GM18511 (cell line): ENCODE measurements at regions not wholly inside any gene's neighbourhood (a gene's known extent, or its start where the extent isn't known, plus 50 kb on each side); places are given as distances from the start of the nearest gene placed in this dataset.
"Not testable (repeated sequence)": the region's sequence is repeated elsewhere in the genome, so short reads cannot be mapped to it uniquely, and the experiment has no call there.

Source experiments
- ATAC-seq: cut with Tn5 transposase; IDR thresholded peaks from one replicate; pipeline ENCODE4 v1.9.1; 2021; ENCODE audit warnings: mild to moderate bottlenecking, moderate library complexity; ENCODE audit not compliant: unreplicated experiment

DNA sequence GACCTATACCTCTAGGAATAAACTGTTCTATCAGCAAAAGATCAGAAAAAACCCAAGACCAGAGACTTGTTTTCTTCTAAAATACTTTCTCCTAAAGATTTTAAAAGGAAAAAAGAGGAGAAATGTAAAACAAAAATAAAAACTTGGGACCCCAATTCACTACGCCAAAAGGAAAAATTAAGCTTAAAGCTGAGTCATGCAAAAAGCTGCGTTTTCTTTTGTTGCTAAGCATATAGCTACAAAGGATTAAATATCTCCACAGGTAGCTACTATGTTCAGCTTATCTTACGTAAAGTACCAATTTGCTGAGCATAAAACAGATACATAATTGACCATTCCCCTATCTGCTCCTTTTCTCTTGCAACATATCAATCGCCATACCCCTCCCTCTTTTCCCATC lies 950.0 kb upstream of the NXPH2 start:
- no peak for ATAC-seq

DNA sequence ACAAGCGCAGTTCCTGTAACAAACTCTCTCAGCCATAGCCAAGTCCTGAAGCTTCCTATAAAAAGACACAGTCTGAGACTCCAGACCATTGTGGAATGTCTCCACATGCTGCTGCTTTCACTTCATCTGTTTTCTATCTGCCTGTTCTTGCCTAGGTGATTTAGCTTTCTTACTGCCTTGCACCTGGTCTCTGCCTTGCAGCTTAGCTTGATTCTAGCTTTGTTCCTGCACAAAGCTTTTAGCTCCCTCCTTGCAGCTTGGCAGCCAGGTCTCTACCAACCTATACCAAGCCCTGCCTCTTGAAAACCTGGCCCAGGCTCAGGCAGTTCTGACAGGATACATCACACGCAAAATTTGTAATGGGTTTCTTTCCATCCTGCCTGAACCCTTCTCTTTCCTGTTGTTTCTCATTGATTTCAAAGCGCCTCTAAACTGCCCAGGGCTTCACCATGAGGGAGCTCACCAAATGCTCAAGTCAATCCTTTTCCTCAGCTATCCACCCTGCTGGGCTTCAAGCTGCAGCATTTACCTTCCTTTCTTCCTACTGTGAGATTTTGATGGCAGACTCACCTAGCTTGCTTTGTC lies 941.3 kb upstream of the NXPH2 start:
- no peak for ATAC-seq

DNA sequence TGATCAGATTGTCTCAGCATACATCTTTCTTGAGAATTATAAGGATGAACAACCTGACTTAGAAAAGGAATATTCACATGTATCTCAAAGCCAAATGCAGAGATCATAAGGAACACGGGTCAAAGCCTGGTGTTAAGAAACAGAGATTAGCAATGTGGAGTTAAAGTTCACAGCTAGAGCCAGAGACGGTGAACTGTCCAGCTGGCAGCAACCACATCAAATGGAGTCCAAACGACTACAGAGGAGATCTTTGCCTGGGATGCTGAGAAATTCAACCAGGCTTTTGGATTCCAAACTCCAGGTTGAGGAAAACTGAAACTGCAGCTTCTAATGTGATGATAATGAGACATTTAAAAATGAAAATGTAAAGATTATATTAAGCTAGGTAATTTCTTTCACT lies 939.9 kb upstream of the NXPH2 start:
- no peak for ATAC-seq

DNA sequence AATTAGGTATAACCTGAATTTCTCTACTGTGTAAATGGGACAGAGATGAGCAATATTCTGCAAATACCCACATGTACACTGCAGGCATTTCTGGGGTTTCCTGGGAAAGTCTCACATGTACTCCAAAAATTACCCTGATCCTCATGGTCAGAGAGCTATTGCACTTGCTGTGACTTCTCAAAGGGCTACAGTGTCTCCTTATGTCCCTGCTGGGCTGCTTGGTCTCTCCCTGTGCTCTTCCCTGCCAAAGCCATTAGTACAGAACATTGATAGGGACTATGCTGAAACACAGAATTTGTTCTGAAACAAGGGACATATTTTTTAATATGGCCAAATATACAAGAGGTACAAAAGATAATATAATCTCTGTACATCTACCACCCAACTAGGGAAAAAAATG lies 924.4 kb upstream of the NXPH2 start:
- no peak for ATAC-seq

DNA sequence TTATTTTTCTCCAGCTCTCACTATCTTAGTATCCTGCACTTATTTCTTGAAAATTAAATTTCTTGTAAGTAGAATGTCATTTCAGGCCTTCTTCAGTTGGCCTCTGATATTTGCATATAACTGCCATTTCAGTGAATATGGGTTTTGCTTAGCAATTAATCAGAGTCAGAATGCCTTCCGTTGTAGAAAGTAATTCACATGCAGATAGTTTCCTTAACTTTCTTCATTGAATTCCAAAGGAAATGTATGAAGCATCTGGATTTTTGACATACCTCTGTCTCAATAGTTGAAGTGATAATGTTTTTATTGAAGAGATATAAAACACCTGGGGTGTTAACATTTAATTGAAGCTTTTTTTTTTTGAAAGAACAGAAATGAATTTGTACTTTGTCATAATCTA lies 914.1 kb upstream of the NXPH2 start:
- ATAC-seq: no peak

DNA sequence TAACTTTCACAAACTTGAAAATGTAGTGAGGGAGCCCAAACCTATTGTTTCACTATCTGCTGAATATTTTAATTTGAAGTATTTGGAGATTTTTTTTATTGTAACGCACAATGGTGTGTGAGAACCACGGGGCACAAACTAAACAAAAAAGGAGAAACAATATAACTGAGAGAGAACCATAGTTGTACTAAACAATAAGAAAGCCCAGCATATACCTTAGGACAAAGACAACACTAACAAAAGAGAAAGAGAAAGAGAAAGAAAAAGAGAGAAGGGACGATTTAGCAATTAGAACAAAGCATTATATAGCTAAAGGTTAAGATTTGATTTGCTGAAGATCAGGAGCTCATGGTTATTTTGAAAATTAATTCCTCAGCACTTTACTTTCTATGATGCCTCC lies 906.0 kb upstream of the NXPH2 start:
- no peak for ATAC-seq

DNA sequence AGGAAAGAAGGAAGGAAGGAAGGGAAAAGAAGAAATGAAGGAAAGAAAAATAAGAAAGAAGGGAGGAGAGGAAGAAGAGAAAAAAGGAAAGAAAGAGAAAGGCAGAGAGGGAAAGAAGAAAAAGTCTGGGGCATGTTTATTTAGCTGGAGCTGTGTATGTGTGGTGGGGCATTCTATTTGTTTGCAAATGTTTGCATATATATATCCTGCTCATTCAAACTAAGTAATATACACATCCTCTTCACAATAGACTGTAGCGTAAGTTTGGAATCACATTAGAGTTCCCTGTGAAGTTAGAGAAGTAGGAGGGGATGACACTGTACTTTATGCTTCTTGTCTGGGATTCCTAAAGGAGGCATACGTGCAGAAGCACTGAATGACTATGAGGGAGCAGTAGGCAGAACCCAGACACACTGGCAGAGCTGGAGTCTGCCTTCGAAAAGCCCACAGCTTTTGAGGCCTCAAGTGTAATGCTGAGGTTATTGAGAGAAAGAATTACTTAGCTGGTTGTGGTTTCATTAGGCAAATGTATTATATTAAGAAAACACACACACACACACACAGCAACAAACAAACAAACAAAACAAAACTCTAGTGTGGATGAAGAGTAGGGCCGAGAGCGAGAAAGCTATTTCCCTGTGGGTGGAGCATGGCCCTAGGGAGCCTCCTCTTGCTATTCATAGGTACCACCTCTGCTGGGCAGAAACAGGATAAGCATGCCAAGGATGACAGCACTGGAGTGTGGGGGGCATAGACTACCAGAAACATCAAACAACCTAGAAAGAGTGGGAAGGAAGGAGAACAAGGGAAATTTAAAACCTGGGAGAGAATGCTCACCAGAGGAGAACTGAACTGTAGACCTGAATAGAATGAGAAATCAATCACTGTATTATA lies 905.1 kb upstream of the NXPH2 start:
- no peak for ATAC-seq

DNA sequence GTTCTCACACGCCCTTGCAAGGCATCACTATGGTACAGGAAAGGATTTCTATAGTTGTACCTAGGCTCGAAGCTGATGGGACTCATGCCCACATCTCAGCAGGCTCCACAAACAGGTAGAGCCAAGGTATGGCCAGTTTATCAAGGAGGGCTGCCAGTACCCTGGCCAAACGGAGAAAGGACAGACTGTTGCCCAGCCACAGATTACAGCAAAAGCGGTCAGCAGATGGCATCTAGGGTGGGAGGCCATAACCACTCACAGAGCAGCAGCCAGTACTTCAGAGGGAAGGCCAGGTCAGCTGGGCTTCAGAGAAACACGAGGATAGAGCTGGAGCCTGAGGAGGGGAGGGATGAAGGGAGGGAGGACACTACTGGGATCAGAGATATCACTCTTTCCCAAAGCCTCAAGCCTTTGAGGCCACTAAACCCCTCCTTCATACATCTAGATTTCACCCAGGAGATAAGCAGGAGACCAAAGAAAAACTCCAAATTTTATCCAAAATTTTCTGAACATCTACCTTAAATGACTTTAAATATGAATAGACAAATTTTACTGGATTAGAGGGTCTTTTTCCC lies 904.2 kb upstream of the NXPH2 start:
- no peak for ATAC-seq

DNA sequence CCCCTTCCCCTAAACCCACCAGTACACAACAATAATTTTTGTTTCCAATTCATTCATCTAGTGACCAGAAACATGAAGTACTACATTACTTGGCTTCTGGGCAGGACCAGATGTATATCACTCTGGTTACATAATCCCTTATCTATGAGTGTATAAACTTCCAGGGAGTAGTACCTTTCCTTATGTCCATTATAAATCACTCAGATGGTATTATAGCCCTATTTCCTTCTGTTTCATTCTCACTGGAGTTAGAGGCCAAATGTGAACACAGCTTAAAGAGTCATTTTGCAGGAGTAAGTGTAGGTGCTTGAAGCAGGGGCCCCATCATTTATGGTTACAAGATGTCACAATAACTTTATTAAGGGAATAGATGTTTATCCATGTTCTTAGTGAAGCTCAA lies 894.4 kb upstream of the NXPH2 start:
- no peak for ATAC-seq

DNA sequence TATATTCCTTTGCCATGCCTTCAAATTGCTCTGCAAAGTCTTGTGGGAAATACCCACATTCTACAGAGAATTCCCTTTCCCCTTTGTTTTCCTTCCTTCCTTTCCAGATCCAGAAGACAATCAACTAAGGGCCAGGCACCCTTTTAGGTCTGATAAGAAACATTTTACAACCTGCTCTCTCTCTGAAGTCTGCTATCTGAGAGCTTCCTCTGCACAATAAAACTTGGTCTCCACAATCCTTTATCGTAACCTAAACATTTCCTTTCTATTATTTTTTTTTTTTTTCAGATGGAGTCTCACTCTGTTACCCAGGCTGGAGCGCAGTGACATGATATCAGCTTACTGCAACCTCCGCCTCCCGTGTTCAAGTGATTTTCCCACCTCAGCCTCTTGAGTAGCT lies 893.3 kb upstream of the NXPH2 start:
- not testable (repeated sequence) for ATAC-seq

DNA sequence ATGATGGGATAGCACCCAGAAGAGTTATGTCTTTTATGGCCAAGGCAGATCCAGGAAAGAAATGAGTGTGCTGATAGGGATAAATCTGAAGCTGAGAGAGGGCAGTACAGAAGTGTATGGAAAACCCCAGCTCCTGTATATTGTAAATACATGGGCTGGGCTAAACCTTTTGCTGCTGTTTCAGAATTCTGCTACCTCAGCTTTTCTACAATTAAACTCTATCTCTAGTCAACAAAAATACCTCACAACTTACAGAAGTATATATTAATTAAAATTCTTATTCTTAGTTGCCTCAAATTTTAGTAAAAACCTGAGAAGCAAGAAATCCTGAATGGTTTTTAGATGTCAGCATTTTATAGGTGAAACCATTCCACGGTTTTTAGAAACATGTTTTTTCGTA lies 889.5 kb upstream of the NXPH2 start:
- no peak for ATAC-seq

DNA sequence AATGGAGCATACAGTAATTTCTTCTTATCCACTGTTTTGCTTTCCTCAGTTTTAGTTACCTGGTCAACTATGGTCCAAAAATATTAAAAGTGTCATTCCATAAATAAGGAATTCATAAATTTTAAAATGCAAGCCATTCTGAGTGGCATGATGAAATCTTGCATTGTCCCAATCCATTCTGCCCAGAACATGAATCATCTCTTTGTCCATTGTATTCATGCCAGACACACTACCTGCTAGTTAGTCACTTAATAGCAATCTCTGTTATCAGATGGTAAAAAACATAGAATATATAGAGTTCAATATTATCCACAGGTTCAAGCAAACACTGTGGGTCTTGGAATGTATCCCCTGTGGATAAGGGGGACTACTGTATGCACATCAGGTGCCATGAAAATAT lies 872.2 kb upstream of the NXPH2 start:
- ATAC-seq: no peak

DNA sequence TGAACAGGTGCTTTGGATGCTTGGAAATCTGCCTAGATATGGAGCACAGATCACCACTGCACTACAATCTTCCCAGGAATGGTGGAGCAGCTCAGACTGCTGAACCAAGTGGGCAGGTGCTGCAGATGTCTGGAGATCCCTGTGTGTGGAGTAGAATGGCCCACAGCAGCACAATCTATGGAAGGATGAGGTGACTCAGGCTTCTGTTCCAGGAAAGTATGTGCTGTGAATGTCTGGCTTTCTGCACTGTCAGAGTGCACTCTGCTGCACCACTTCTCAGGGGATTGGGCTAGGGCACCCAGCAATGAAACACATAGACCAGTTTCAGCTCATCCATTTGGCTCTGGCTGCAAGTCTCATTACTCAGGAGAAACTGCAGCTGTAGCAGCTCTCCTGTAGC lies 865.4 kb upstream of the NXPH2 start:
- ATAC-seq: no peak

DNA sequence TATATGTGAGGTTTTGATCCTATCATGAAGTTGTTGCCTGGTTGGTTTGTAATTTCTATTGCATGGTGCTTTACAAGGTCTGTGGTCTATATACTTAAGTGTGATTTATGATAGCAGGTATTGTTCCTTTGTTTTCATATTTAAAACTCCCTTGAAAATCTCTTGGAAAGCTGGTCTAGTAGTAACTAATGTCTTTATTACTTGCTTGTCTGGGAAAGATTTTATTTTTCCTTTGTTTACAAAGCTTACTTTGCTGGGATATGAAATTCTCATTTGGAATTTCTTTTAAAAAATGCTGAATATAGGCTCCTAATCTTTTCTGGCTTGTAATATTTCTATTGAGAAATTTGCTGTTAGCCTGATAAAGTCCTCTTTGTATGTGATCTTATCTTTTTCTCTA lies 862.9 kb upstream of the NXPH2 start:
- no peak for ATAC-seq

DNA sequence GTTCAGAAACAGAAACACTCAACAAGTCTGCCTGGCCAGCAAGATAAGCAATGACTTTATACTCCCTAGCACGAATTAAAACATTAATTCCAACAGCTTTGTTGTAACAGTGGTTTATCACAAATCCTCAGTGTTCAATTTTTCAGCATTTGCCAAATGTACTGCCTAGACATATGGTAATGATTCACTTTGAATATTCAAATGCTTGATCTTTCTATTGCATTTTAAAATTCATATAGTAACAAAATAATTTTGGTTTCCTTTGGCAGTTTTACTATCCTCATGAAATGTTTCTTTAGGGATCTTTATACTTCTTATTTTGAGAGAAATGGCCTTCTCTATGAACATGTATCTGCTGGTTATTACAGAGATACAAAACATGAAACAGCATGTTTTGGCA lies 851.8 kb upstream of the NXPH2 start:
- ATAC-seq: no peak

DNA sequence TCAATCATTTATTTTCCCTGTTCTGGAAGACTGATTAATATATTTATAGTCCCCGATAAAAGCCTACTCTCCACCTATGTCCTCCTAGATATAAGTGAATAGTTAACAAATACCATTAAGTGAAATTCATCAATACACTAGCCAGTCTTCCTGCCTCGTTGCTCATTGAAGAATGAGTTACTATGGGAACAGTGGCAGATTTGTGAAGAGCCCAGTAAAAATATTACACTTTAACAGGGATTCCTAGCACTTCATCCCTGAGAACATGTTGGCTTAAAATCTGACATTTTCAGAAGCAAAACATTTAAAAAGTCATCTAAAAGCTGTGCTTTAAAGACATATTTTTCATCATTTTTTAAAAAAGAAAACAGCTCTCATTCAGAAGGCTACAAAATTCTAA lies 848.7 kb upstream of the NXPH2 start:
- ATAC-seq: no peak

DNA sequence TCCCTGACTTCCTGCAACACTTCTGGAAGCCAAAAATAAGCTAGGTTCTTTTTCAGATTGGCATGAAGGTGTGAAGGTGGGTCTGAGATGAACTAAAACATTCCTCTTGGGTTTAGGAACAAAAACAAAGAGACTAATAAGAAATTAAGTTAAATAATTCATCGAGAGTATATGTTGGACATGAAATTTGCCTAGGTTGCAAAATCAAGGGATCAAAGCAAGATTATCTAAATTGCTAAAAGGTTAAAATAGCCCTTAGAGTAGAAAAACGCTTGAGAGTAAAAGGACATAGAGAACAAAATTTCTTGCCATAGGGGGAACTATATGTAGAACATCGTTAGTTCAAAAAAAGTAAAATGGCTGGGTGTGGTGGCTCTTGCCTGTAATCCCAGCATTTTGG lies 845.9 kb upstream of the NXPH2 start:
- ATAC-seq: no peak

DNA sequence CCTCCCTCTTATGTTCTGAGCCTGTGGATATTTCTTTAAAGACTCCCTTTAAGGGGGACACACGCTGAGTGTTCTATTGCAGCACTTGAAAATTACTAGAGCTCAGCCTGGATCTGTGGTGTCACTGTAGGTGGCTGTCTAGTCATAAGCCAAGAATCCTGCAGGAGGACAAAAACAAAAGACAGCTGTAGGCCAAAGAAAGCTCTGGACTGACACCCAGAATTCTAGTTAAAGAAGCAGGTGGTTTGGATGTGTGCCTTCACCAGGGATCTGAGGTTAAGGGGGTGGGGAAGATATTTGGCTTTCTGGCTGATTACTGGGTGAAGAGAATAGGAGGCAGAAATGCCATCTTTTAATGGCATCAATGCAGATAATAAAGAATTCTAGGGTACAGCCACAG lies 842.5 kb upstream of the NXPH2 start:
- no peak for ATAC-seq

DNA sequence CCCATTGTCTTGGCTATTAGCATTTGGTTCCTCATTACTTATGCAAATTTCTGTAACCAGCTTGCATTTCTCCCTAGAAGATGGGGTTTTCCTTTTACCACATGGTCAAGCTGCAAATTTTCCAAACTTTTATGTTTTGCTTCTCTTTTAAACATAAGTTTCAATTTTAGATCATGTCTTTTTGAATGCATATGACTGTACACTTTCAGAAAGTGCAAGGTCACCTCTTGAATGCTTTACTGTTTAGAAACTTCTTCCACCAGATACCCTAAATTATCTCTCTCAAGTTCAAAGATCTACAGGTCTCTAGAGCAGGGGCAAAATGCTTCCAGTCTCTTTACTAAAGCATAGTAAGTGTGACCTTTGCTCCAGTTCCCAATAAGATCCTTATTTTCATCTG lies 837.6 kb upstream of the NXPH2 start:
- ATAC-seq: no peak

DNA sequence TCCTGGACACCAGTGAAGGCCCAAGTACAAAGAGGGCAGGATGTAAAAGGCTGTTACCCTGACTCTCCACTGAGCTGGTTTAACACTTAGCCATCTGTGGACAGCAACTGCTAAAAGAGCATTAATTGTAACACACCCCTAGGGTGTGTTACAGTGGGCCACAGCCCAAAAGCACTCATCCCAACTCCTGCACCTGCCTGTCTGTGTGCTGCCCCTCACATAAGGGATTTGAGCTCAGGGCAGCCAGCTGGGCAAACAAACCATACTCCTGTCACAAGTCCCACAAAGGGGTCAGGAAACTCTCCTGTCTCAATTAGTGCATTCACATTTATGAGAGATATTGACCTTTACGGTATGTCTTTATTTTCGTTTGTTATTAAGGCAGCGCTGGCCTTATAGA lies 833.1 kb upstream of the NXPH2 start:
- ATAC-seq: no peak

DNA sequence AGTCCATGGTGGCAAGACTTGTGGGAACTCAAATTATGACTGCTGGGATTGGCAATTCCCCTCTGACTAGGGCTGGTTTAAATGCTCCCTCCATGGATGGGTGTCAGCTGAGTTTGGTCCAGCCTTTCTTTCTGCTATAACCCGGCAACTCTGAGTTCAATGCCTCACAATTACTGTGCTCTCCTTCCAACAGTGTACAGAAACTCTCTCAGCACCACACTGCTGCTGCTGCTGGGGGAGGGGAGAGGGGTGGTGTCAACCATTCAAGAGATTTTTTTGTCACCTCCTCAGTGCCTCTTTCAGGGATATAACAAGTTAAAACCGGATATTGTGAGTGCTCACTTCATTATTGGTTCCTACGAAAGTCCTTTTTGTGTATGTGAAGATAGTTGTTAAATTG lies 830.3 kb upstream of the NXPH2 start:
- no peak for ATAC-seq

DNA sequence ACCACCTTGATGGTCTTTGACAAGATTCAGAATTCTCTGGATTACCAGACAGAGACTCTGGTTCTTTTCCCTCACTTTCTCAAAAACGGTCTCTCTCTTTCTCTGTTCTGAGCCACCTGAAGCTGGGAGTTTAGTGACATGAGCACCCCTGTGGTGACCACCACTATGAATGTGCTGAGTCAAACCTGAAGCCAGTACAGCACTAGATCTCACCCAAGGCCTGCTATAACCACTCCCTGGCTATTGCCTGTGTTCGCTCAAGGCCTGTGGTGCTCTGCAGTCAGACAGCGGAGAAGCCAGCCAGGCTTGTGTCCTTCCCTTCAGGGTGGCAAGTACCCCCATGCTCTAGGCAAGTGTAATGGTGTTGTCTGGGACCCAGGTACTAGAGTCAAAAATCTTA lies 828.9 kb upstream of the NXPH2 start:
- ATAC-seq: no peak
